Upper lobe of left lung (tissue), 6 donors: ENCODE measurements at regions not wholly inside any gene's neighbourhood (a gene's known extent, or its start where the extent isn't known, plus 50 kb on each side); places are given as distances from the start of the nearest gene placed in this dataset.

Experiments used
- ATAC-seq, 2 donors: fragments of 200-7000 bp; cut with Tn5 transposase; one replicate each; pipeline ENCODE4 v1.9.1; 2022; ENCODE audit warnings: mild to moderate bottlenecking in 2 of 2, moderate library complexity in 2 of 2; ENCODE audit not compliant: low FRiP score in 2 of 2
- DNase-seq, 2 donors: peaks; one replicate each; pipeline ENCODE4 v3.0.0-alpha.2; 2019 to 2020
- H3K27ac ChIP-seq, 4 donors: fragments of 200-600 bp; sonication (generic); one replicate each; pipeline ENCODE4 v1.5.1; 2016 to 2019
- H3K27me3 ChIP-seq, 4 donors: fragments of 200-600 bp; sonication (generic); one replicate each; pipeline ENCODE4 v1.5.1; 2017 to 2019
- H3K36me3 ChIP-seq, 4 donors: fragments of 200-600 bp; sonication (generic); one replicate each; pipeline ENCODE4 v1.5.1; 2016 to 2019
- H3K4me1 ChIP-seq, 4 donors: fragments of 200-600 bp; sonication (generic); one replicate each; pipeline ENCODE4 v1.5.1; 2018 to 2019
- H3K4me3 ChIP-seq, 4 donors: fragments of 200-600 bp; sonication (generic); one replicate each; pipeline ENCODE4 v1.5.1; 2017 to 2019; ENCODE audit warnings: mild to moderate bottlenecking in 2 of 4, moderate library complexity in 1 of 4
- H3K9me3 ChIP-seq, 4 donors: fragments of 200-600 bp; sonication (generic); one replicate each; pipeline ENCODE4 v1.5.1; 2018 to 2019
- EP300 ChIP-seq, 4 donors: sonication (generic); formaldehyde crosslinking; IDR thresholded peaks; one replicate each; pipeline ENCODE4 v1.5.1; 2017; ENCODE audit warnings: antibody characterized with exemption in 4 of 4, control low read depth in 2 of 4
- POLR2A ChIP-seq, 4 donors: fragments of 450-650 bp; IDR thresholded peaks; one replicate each; pipeline ENCODE4 v1.5.1; 2016 to 2017; ENCODE audit warnings: antibody characterized with exemption in 4 of 4, mild to moderate bottlenecking in 2 of 4
- POLR2AphosphoS5 ChIP-seq, 2 donors: sonication (generic); formaldehyde crosslinking; IDR thresholded peaks; one replicate each; pipeline ENCODE4 v1.5.1; 2017; ENCODE audit warnings: antibody characterized with exemption in 2 of 2
- WGBS, 2 donors: methylation state at CpG; one replicate each; pipeline ENCODE4 v1.1.5; 2017 to 2018; 5-methylcytosine and 5-hydroxymethylcytosine counted together
- small RNA-seq, 4 donors: library from RNA; depleted of rRNA; stranded (forward); fragments of <200 nt; gene quantifications; one replicate each; pipeline ENCODE3, GENCODE V24; 2016
- TF ChIP-seq, protein P1 (sequence below), 6 experiments: fragments of 450-650 bp in 4 of 6; fragments of 200-600 bp in 2 of 6; sonication (generic) in 2 of 6; IDR thresholded peaks; one replicate each; pipeline ENCODE4 v1.5.1; 2016 to 2019; ENCODE audit warnings: antibody characterized with exemption in 6 of 6
- donor health status: DM: no; HTN: no; CAD: no; lungs with moderate emphysema.
- donor health status: DM: no; HTN: yes; CAD: no; lungs with severe emphysema.

DNA sequence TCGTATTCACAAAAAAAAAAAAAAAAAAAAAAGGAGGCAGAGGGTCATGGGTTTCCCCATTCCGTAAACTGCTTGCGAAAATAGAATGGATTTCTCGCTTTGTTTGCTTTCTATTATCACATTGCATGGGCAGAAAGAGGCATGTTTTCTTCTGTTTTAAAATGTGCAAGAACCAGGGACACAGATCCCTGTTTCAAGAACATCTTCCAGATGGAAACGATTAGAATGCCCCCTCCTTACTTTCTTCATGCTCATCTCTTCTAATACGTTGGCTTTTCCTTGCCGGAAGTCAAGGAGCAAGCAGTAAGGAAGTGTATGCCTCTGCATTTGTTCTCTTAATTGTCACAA is 51.0 kb upstream of the ZNF516 start:
- peak overlapping the region in 3 of 4 donors; percentile 57 to 79 (median 71) for H3K27ac ChIP-seq
- peak in 1 of 2 donors; percentile 38 for ATAC-seq

DNA sequence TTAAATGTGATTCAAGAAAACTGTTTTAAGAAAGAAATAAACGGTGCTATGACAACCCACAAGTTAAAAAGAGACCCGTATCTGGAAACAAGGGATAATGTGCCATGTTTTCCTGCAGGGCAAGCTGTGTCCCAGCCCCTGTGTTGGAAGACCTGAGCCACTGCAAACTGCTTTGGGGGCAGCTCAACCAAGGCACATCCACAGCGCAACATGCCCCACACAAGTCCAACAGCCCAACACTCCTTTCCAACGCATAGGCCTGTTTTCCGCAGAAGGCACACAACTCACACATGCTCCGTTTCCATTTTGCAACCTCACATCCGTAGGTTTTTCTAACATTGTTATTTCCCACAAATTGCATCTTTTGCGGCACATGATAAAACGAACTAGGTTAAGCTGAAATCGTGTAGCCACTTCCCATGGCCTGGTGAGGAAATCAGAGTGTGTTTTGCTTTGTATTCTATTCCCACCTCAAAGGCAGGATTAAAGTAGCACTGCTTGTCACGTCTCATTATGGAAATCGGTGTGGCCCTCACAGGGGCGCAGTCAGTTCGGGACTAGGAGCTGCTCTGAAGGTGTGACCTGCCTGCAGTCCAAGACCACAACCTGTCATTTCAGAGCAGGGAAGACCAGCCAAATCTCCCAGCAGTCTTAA is 50.5 kb upstream of the ZNF516 start:
- H3K9me3 ChIP-seq, result no peaks in the 10 kb centered on the region
- H3K4me1 ChIP-seq, result peaks cover 0 to 6% (median 0%) of the 10 kb centered on the region in 4 donors
- WGBS, 2 donors, result 73 to 76% methylated on average over 14 of the region's 14 CpGs
- DNase-seq (no peak), ATAC-seq (no peak)
- peak overlapping the region; percentile 39 to 79 (median 64) for H3K27ac ChIP-seq
- no peak overlapping the region for H3K4me3 ChIP-seq
- TF ChIP-seq EP300 (IDR thresholded peaks at IDR 0.05), result no peak
- no peak for TF ChIP-seq POLR2A (IDR thresholded peaks at IDR 0.05)
- TF ChIP-seq, protein P1, sequence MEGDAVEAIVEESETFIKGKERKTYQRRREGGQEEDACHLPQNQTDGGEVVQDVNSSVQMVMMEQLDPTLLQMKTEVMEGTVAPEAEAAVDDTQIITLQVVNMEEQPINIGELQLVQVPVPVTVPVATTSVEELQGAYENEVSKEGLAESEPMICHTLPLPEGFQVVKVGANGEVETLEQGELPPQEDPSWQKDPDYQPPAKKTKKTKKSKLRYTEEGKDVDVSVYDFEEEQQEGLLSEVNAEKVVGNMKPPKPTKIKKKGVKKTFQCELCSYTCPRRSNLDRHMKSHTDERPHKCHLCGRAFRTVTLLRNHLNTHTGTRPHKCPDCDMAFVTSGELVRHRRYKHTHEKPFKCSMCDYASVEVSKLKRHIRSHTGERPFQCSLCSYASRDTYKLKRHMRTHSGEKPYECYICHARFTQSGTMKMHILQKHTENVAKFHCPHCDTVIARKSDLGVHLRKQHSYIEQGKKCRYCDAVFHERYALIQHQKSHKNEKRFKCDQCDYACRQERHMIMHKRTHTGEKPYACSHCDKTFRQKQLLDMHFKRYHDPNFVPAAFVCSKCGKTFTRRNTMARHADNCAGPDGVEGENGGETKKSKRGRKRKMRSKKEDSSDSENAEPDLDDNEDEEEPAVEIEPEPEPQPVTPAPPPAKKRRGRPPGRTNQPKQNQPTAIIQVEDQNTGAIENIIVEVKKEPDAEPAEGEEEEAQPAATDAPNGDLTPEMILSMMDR (IDR thresholded peaks at IDR 0.05), result no peak
- TF ChIP-seq POLR2AphosphoS5 (IDR thresholded peaks at IDR 0.05), result no peak
- no peaks in the 10 kb centered on the region for H3K27me3 ChIP-seq
- H3K36me3 ChIP-seq, result no peaks in the 10 kb centered on the region

More for the DNA sequence above, 51.0 kb upstream of the ZNF516 start:
- no peak for DNase-seq
- no peaks in the 10 kb centered on the region for H3K9me3 ChIP-seq
- H3K4me1 ChIP-seq, result peaks cover 0 to 6% (median 0%) of the 10 kb centered on the region in 4 donors
- 26 to 40% methylated on average over 7 of the region's 7 CpGs for WGBS, 2 donors
- H3K4me3 ChIP-seq, result no peak overlapping the region
- TF ChIP-seq POLR2AphosphoS5 (IDR thresholded peaks at IDR 0.05) (no peak), POLR2A (IDR thresholded peaks at IDR 0.05) (no peak), EP300 (IDR thresholded peaks at IDR 0.05) (no peak)
- TF ChIP-seq, protein P1 (IDR thresholded peaks at IDR 0.05), result no peak
- H3K27me3 ChIP-seq, result no peaks in the 10 kb centered on the region
- no peaks in the 10 kb centered on the region for H3K36me3 ChIP-seq

DNA sequence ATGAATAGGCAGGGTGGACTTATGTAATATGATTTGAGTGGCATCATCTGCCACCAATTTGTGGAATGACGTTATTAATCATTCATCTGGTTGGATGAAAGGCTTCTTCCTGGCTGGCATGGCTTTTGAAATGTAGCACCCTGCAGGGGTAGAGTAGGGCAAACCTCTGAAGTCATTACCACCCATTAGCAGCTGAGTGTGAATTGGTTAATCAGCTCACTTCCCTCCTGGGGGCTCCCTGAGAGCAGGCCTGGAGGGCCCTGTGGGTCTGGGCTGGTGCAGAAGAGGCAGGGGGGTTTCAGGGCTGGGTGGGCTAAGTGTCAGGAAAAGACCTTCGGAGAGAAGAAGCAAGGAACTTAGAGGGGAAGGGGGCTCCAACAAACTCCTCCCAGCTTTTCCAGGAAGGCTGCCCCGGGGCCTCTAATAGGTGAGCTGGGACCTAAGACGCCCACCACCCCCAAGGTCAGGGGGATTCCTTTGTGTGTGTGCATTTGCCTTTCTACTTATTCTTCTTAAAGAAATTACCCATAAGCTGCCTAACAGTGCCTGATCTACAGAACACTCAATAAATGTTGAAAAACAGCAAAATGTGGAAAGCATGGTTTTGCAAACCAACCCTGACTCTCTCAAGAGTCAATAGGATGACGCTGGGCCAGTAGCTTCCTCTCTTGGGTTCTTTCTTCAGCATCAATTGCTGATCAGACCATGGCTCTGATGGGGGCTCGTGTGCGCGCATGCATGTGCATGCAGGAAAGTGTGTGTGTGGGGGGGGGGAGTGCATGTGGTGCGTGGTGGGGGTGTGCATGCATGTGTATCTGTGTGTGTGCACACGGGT is 49.7 kb upstream of the ZNF516 start:
- Histone ChIP-seq H3K9me3 (no peaks in the 10 kb centered on the region), H3K4me1 (peaks cover 0 to 6% (median 0%) of the 10 kb centered on the region in 4 donors), H3K27ac (peak overlapping the region in 2 of 4 donors; percentile 48 to 79), H3K27me3 (no peaks in the 10 kb centered on the region), H3K36me3 (no peaks in the 10 kb centered on the region), H3K4me3 (no peak overlapping the region)
- TF ChIP-seq, protein P1 (IDR thresholded peaks at IDR 0.05), result no peak
- TF ChIP-seq EP300 (IDR thresholded peaks at IDR 0.05), result no peak
- no peak for TF ChIP-seq POLR2A (IDR thresholded peaks at IDR 0.05)
- no peak for TF ChIP-seq POLR2AphosphoS5 (IDR thresholded peaks at IDR 0.05)
- 77 to 78% methylated on average over 10 of the region's 10 CpGs for WGBS, 2 donors
- DNase-seq (no peak), ATAC-seq (peak in 1 of 2 donors; percentile 41)

Small RNA genes in the stretch of these regions (small RNA-seq; reads per million reads assigned to genes)
- 0 reads per million in 4 donors for gene AC139085.1
